HCT116 (cell line): ENCODE measurements at regions not wholly inside any gene's neighbourhood (a gene's known extent, or its start where the extent isn't known, plus 50 kb on each side); places are given as distances from the start of the nearest gene placed in this dataset.

Source experiments
- ATAC-seq: fragments of 200-7000 bp; cut with Tn5 transposase; 2 replicates; pipeline ENCODE4 v1.9.1; 2020; ENCODE audit warnings: mild to moderate bottlenecking, moderate library complexity
- BruUV-seq: library from RNA; stranded (reverse); fragments of 400-500 nt; replicated peaks from 2 replicates; lab custom pipeline; 2021; lab: Mats Ljungman, UMichigan
- CTCF ChIA-PET: fragments of 300-600 bp; sonication (Branson Sonifier 250); formaldehyde crosslinking; loops from one replicate; lab custom pipeline; 2021; ENCODE audit warnings: antibody characterized with exemption; lab: Charles Lee
- POLR2A ChIA-PET: fragments of 300-600, 350-600 bp; sonication (Branson Sonifier 250); formaldehyde crosslinking; loops from one replicate; lab custom pipeline; 2021; ENCODE audit warnings: antibody characterized with exemption; lab: Charles Lee
- RAD21 ChIA-PET, 2 experiments: fragments of 300-600 bp; sonication (Branson Sonifier 250); formaldehyde crosslinking; loops; one replicate each; lab custom pipeline; 2023; ENCODE audit warnings: low total read pairs in 2 of 2; ENCODE audit not compliant: uncharacterized antibody in 2 of 2, unreplicated experiment in 2 of 2, low non-redundant PET in 1 of 2; lab: Charles Lee
- DNase-seq: peaks from one replicate; pipeline ENCODE4 v3.0.0-alpha.2; 2010; ENCODE audit warnings: low read depth, low spot score
- H2AFZ ChIP-seq: fragments of 200-600 bp; shearing (Covaris generic), sonication (generic); 2 replicates; pipeline ENCODE4 v1.6.1; 2017; ENCODE audit warnings: low read depth, mixed run types, mixed read lengths, antibody characterized with exemption, low read length; ENCODE audit not compliant: poor library complexity, severe bottlenecking
- H3K27ac ChIP-seq: 2 replicates; pipeline ENCODE4 v1.5.1; 2012; ENCODE audit warnings: low read depth, low read length
- H3K27me3 ChIP-seq: fragments of 200-600 bp; sonication (generic); 2 replicates; pipeline ENCODE4 v1.6.1; 2016; ENCODE audit warnings: mixed run types, low read length, mixed read lengths; ENCODE audit not compliant: insufficient read depth
- H3K36me3 ChIP-seq, 2 experiments: fragments of 200-500 bp in 1 of 2; fragments of 200-600 bp in 1 of 2; sonication (Bioruptor generic) in 1 of 2; sonication (generic) in 1 of 2; 2 replicates each; pipeline versions ENCODE4 v1.5.1 to v1.6.1; 2014 to 2016; ENCODE audit warnings: low read length in 2 of 2, inconsistent platforms in 1 of 2, mixed read lengths in 1 of 2, mixed run types in 1 of 2; ENCODE audit not compliant: insufficient read depth in 2 of 2, control insufficient read depth in 1 of 2
- H3K4me1 ChIP-seq, 2 experiments: fragments of 200-600 bp in 1 of 2; sonication (generic) in 1 of 2; 2 replicates each; pipeline versions ENCODE4 v1.5.1 to v1.6.1; 2012 to 2017; ENCODE audit warnings: low read length in 2 of 2, inconsistent platforms in 1 of 2, mild to moderate bottlenecking in 1 of 2, mixed read lengths in 1 of 2, mixed run types in 1 of 2, moderate library complexity in 1 of 2; ENCODE audit not compliant: insufficient read depth in 2 of 2, control insufficient read depth in 1 of 2
- H3K4me2 ChIP-seq: fragments of 200-600 bp; sonication (generic); 2 replicates; pipeline ENCODE4 v1.6.1; 2017; ENCODE audit warnings: mixed run types, low read length, mixed read lengths
- H3K4me3 ChIP-seq, 2 experiments: fragments of 200-600 bp in 1 of 2; sonication (generic) in 1 of 2; replicated peaks in 1 of 2; 2 replicates each; pipeline ENCODE4 v1.5.1; 2011 to 2016; ENCODE audit warnings: low read length in 2 of 2, control low read depth in 1 of 2, low read depth in 1 of 2, mild to moderate bottlenecking in 1 of 2, mixed read lengths in 1 of 2, mixed run types in 1 of 2
- H3K79me2 ChIP-seq: fragments of 200-600 bp; sonication (generic); 2 replicates; pipeline ENCODE4 v1.6.1; 2017; ENCODE audit warnings: mild to moderate bottlenecking, mixed run types, low read length, moderate library complexity, mixed read lengths; ENCODE audit not compliant: insufficient read depth
- H3K9ac ChIP-seq: fragments of 200-600 bp; sonication (generic); 2 replicates; pipeline ENCODE4 v1.6.1; 2016; ENCODE audit warnings: low read length, mixed read lengths
- H3K9me2 ChIP-seq: fragments of 200-600 bp; sonication (generic), shearing (Covaris generic); 2 replicates; pipeline ENCODE4 v1.6.1; 2017; ENCODE audit warnings: mixed run types, mild to moderate bottlenecking, moderate library complexity; ENCODE audit not compliant: insufficient read depth
- H3K9me3 ChIP-seq, 2 experiments: fragments of 200-500 bp in 1 of 2; fragments of 200-600 bp in 1 of 2; sonication (Bioruptor generic) in 1 of 2; sonication (generic) in 1 of 2; 2 replicates each; pipeline ENCODE4 v1.6.1; 2014 to 2017; ENCODE audit warnings: low read length in 2 of 2, mixed read lengths in 2 of 2, inconsistent platforms in 1 of 2, low read depth in 1 of 2, mild to moderate bottlenecking in 1 of 2, mixed run types in 1 of 2, moderate library complexity in 1 of 2; ENCODE audit not compliant: control insufficient read depth in 1 of 2, insufficient read depth in 1 of 2
- H4K20me1 ChIP-seq: fragments of 200-600 bp; sonication (generic), shearing (Covaris generic); 2 replicates; pipeline ENCODE4 v1.6.1; 2017; ENCODE audit warnings: mixed run types, mild to moderate bottlenecking, moderate library complexity; ENCODE audit not compliant: insufficient read depth
- ATF3 ChIP-seq: IDR thresholded peaks from 2 replicates; pipeline ENCODE4 v1.6.1; 2012
- CBX3 ChIP-seq: IDR thresholded peaks from 2 replicates; pipeline ENCODE4 v1.6.1; 2012; ENCODE audit warnings: low read depth
- CEBPB ChIP-seq: IDR thresholded peaks from 2 replicates; pipeline ENCODE4 v1.6.1; 2012; ENCODE audit warnings: low read depth
- CTCF ChIP-seq, 3 experiments: fragments of 200-600 bp in 1 of 3; sonication (generic) in 1 of 3; IDR thresholded peaks in 2 of 3; conservative IDR thresholded peaks in 1 of 3; 2 replicates each; pipeline ENCODE4 v1.5.1; 2012 to 2017; ENCODE audit warnings: low read depth in 2 of 3, low read length in 2 of 3, antibody characterized with exemption in 1 of 3, borderline replicate concordance in 1 of 3, control low read depth in 1 of 3, mild to moderate bottlenecking in 1 of 3, mixed read lengths in 1 of 3, mixed run types in 1 of 3, moderate library complexity in 1 of 3; ENCODE audit not compliant: insufficient read depth in 1 of 3
- EZH2 ChIP-seq: fragments of 200-600 bp; sonication (generic); IDR thresholded peaks from 2 replicates; pipeline ENCODE4 v1.6.1; 2017; ENCODE audit warnings: antibody characterized with exemption, mixed run types
- EZH2phosphoT487 ChIP-seq: fragments of 200-600 bp; IDR thresholded peaks from 2 replicates; pipeline ENCODE4 v1.6.1; 2018; ENCODE audit warnings: antibody characterized with exemption, borderline replicate concordance
- FOSL1 ChIP-seq: IDR thresholded peaks from 2 replicates; pipeline ENCODE4 v1.6.1; 2012; ENCODE audit warnings: low read depth
- JUND ChIP-seq: IDR thresholded peaks from 2 replicates; pipeline ENCODE4 v1.6.1; 2012
- MAX ChIP-seq: IDR thresholded peaks from 2 replicates; pipeline ENCODE4 v1.6.1; 2012
- POLR2A ChIP-seq: IDR thresholded peaks from 2 replicates; pipeline ENCODE4 v1.7.0; 2011; ENCODE audit warnings: borderline replicate concordance; ENCODE audit not compliant: insufficient read depth, insufficient read length; ENCODE audit errors: extremely low read depth
- POLR2AphosphoS5 ChIP-seq: IDR thresholded peaks from 2 replicates; pipeline ENCODE4 v1.6.1; 2011; ENCODE audit warnings: mild to moderate bottlenecking, low read depth, low read length, moderate library complexity
- RAD21 ChIP-seq: IDR thresholded peaks from 2 replicates; pipeline ENCODE4 v1.6.1; 2012; ENCODE audit warnings: low read depth, mild to moderate bottlenecking
- REST ChIP-seq: IDR thresholded peaks from 2 replicates; pipeline ENCODE4 v1.6.1; 2012; ENCODE audit warnings: low read depth
- SIN3A ChIP-seq: IDR thresholded peaks from 2 replicates; pipeline ENCODE4 v1.6.1; 2012; ENCODE audit warnings: low read depth
- TCF7L2 ChIP-seq: IDR thresholded peaks from 2 replicates; pipeline ENCODE4 v1.7.0; 2011; ENCODE audit warnings: borderline replicate concordance, inconsistent platforms; ENCODE audit not compliant: insufficient read depth, insufficient read length; ENCODE audit errors: extremely low read depth
- ZBTB33 ChIP-seq: IDR thresholded peaks from 2 replicates; pipeline ENCODE4 v1.6.1; 2011; ENCODE audit warnings: mild to moderate bottlenecking, low read length, moderate library complexity; ENCODE audit not compliant: insufficient replicate concordance; ENCODE audit errors: extremely low read depth
- ZFX ChIP-seq: fragments of 450-650 bp; IDR thresholded peaks from 2 replicates; pipeline ENCODE4 v1.6.1; 2017
- ZNF274 ChIP-seq: fragments of 200-500 bp; sonication (Bioruptor generic); IDR thresholded peaks from 2 replicates; pipeline ENCODE4 v1.6.1; 2014; ENCODE audit warnings: mild to moderate bottlenecking, low read depth, low read length, inconsistent platforms
- intact Hi-C: fragments of 100-400 bp; cut with micrococcal nuclease; formaldehyde crosslinking; loops from 2 replicates; pipeline ENCODE4 v1.10.0; 2022

GRCh38 chr6:89022798-89023197 is 57.8 kb upstream of the PNRC1 start:
- Histone ChIP-seq H3K27ac (no peak overlapping the region), H2AFZ (no peak overlapping the region), H3K4me3 (no peak overlapping the region), H3K9me2 (no peaks in the 10 kb centered on the region), H3K27me3 (no peaks in the 10 kb centered on the region), H3K9me3 (no peaks in the 10 kb centered on the region), H3K36me3 (no peaks in the 10 kb centered on the region)
- intact Hi-C loops: no loop called here
- no TSS peak for BruUV-seq
- ChIA-PET RAD21 (no interaction called here), POLR2A (no interaction called here)
- ATAC-seq: no peak
- TF ChIP-seq POLR2AphosphoS5 (no peak), CBX3 (no peak), SIN3A (no peak), EZH2phosphoT487 (no peak), RAD21 (no peak), MAX (no peak), POLR2A (no peak), EZH2 (no peak), REST (no peak), CEBPB (no peak), ZFX (no peak), TCF7L2 (no peak), ZBTB33 (no peak), JUND (no peak), ATF3 (no peak), CTCF (IDR thresholded peaks at IDR 0.05 in 2 of 3, conservative IDR thresholded peaks at IDR 0.05 in 1 of 3; ENCODE audit: borderline replicate concordance in 1 of 3, insufficient read depth in 1 of 3, low read depth in 2 of 3, low read length in 2 of 3) (no peak), ZNF274 (no peak), FOSL1 (no peak)
- TF ChIP-seq, all 23 proteins: peak for 0
- no peaks in the 10 kb centered on the region for H3K79me2 ChIP-seq
- 0 out of 4 replicates have a peak, but pooled peaks cover 0 to 6% of the 10 kb centered on the region in 2 experiments for H3K4me1 ChIP-seq
- H4K20me1 ChIP-seq: no peaks in the 10 kb centered on the region
- H3K4me2 ChIP-seq: no peak overlapping the region
- no peak for DNase-seq
- H3K9ac ChIP-seq: no peak overlapping the region
- CTCF ChIA-PET: no interaction called here
